K562 (cell line): ENCODE measurements at regions not wholly inside any gene's neighbourhood (a gene's known extent, or its start where the extent isn't known, plus 50 kb on each side); places are given as distances from the start of the nearest gene placed in this dataset.

Experiments
- BRCA1 ChIP-seq, 2 experiments: fragments of 450-650 bp in 1 of 2; sonication (generic) in 1 of 2; formaldehyde crosslinking in 1 of 2; IDR thresholded peaks; 2 replicates each; pipeline versions ENCODE4 v1.5.0 to v1.6.1; 2017 to 2020; ENCODE audit warnings: mild to moderate bottlenecking in 1 of 2, missing genetic modification reagents in 1 of 2
- CTCF ChIP-seq, 3 experiments: IDR thresholded peaks in 2 of 3; conservative IDR thresholded peaks in 1 of 3; 2 replicates each; pipeline ENCODE4 v1.5.1; 2011 to 2012; ENCODE audit warnings: low read length in 3 of 3, mild to moderate bottlenecking in 3 of 3, control low read depth in 2 of 3, improper control_type of control experiment in 1 of 3, inconsistent platforms in 1 of 3, low read depth in 1 of 3, mixed read lengths in 1 of 3, moderate library complexity in 1 of 3; ENCODE audit not compliant: insufficient read depth in 2 of 3
- HCFC1 ChIP-seq: IDR thresholded peaks from 2 replicates; pipeline ENCODE4 v1.6.1; 2012; ENCODE audit warnings: low read depth, low read length, improper control_type of control experiment
- KLF6 ChIP-seq: fragments of 250-450 bp; sonication (Bioruptor Pico); IDR thresholded peaks from 2 replicates; pipeline ENCODE4 v1.4.0; 2020; ENCODE audit warnings: mild to moderate bottlenecking, moderate library complexity, borderline replicate concordance
- SAP30 ChIP-seq: fragments of 200-600 bp; sonication (generic); IDR thresholded peaks from 2 replicates; pipeline ENCODE4 v1.6.1; 2012; ENCODE audit warnings: borderline replicate concordance, low read depth, mild to moderate bottlenecking, moderate library complexity, low read length, control low read depth, inconsistent platforms; ENCODE audit not compliant: insufficient read depth, poor library complexity, severe bottlenecking

- TF ChIP-seq BRCA1 (IDR thresholded peaks at IDR 0.05), result no peak
- TF ChIP-seq BRCA1 (CRISPR knock-in tag; IDR thresholded peaks at IDR 0.05), result no peak
- no peak for TF ChIP-seq CTCF (IDR thresholded peaks at IDR 0.05 in 2 of 3, conservative IDR thresholded peaks at IDR 0.05 in 1 of 3; ENCODE audit: insufficient read depth in 2 of 3, low read depth in 1 of 3, low read length in 3 of 3)
- TF ChIP-seq HCFC1, result no peak
- TF ChIP-seq KLF6 (CRISPR knock-in tag), result no peak
- no peak for TF ChIP-seq SAP30
Observed at GRCh38 chr17:13741744-13742143, 140.0 kb upstream of the HS3ST3A1 start.
